ENCODE measurements at regions not wholly inside any gene's neighbourhood (a gene's known extent, or its start where the extent isn't known, plus 50 kb on each side); places are given as distances from the start of the nearest gene placed in this dataset.

GRCh38 chr3:25885544-25885943 lies 95.7 kb downstream of the OXSM start:
- no peak overlapping the region for H3K14ac ChIP-seq (ENCODE audit: insufficient read length)
- FAIRE-seq (no peak), DNase-seq (ENCODE audit: low read depth in 1 of 2, low spot score in 2 of 2) (no peak)
- no peak overlapping the region for H3K4me3 ChIP-seq (ENCODE audit: extremely low read depth in 1 of 4, insufficient read depth in 2 of 4, low read depth in 3 of 4, low read length in 4 of 4)
- H2BK15ac ChIP-seq (ENCODE audit: low read length): no peak overlapping the region
- no peak overlapping the region for H4K91ac ChIP-seq (replicated peaks; ENCODE audit: insufficient read length, low read length)
- H3K4ac ChIP-seq (replicated peaks; ENCODE audit: insufficient read length, low read depth, low read length): no peak overlapping the region
- H3K4me2 ChIP-seq (ENCODE audit: insufficient read depth in 1 of 2, low read depth in 2 of 2, low read length in 2 of 2): no peak overlapping the region
- no peaks in the 10 kb centered on the region for H3K79me1 ChIP-seq (ENCODE audit: low read depth, low read length)
- no peak overlapping the region for H3K18ac ChIP-seq (ENCODE audit: extremely low read depth, low read length)
- H3K9ac ChIP-seq (replicated peaks in 1 of 4; ENCODE audit: extremely low read depth in 1 of 4, low read depth in 3 of 4, low read length in 3 of 4): no peak overlapping the region
- 92% methylated on average over 5 of the region's 5 CpGs; no CpG with 5 or more reads in 1 of the 2 experiments for WGBS, 2 experiments (ENCODE audit: extremely low coverage in 1 of 2, insufficient coverage in 1 of 2, insufficient read length in 1 of 2, insufficient replicate concordance in 2 of 2, low coverage in 1 of 2, low lambda C conversion rate in 2 of 2, missing lambda C conversion rate in 1 of 2)
- peaks cover 3 to 10% (median 5%) of the 10 kb centered on the region in 4 experiments; a peak in 4 of 7 replicates for H3K4me1 ChIP-seq (replicated peaks in 1 of 4; ENCODE audit: control insufficient read depth in 3 of 4, insufficient read depth in 4 of 4, low read length in 3 of 4)
- H3K56ac ChIP-seq (replicated peaks; ENCODE audit: insufficient read length, low read depth, low read length): no peak overlapping the region
- H3K23me2 ChIP-seq (ENCODE audit: low read depth, low read length): no peaks in the 10 kb centered on the region
- H4K8ac ChIP-seq (ENCODE audit: extremely low read depth, insufficient read depth, low read length): no peak overlapping the region
- H2BK12ac ChIP-seq (ENCODE audit: low read depth, low read length): no peak overlapping the region
- no peak overlapping the region for H3K23ac ChIP-seq (ENCODE audit: insufficient read length)
- H2BK5ac ChIP-seq (ENCODE audit: low read depth, low read length): no peak overlapping the region
- H2AFZ ChIP-seq (ENCODE audit: low read length): no peak overlapping the region
- TF ChIP-seq ASH2L (IDR thresholded peaks at IDR 0.05; ENCODE audit: low read length): no peak
- no peak for TF ChIP-seq KDM4A (IDR thresholded peaks at IDR 0.05; ENCODE audit: low read depth, low read length, severe bottlenecking)
- no peak for TF ChIP-seq CBX8 (IDR thresholded peaks at IDR 0.05; ENCODE audit: borderline replicate concordance, low read depth, low read length)
- no peak for TF ChIP-seq RAD21 (IDR thresholded peaks at IDR 0.05 in 1 of 2, conservative IDR thresholded peaks at IDR 0.05 in 1 of 2; ENCODE audit: low read depth in 2 of 2, low read length in 2 of 2)
- H3K36me3 ChIP-seq (ENCODE audit: control insufficient read depth in 2 of 4, insufficient read depth in 4 of 4, low read length in 3 of 4): no peaks in the 10 kb centered on the region; a peak in 1 of 8 replicates
- ChIA-PET POLR2A (ENCODE audit: partially characterized antibody) (no interaction called here), CTCF (ENCODE audit: partially characterized antibody) (interaction anchor here (1.1 to 1.6 kb wide), 4 partner anchors 8 to 28 kb away, joined by 3 to 9 read pairs (median 3); no protein-coding TSS in a partner anchor)
- no peaks in the 10 kb centered on the region for H3K9me3 ChIP-seq (ENCODE audit: insufficient read depth in 2 of 2, low read depth in 1 of 2, low read length in 1 of 2)
- H4K20me1 ChIP-seq (replicated peaks in 1 of 2; ENCODE audit: control insufficient read depth in 1 of 2, insufficient read depth in 2 of 2, low read length in 2 of 2): no peaks in the 10 kb centered on the region
- H3K27me3 ChIP-seq (replicated peaks in 1 of 4; ENCODE audit: control insufficient read depth in 3 of 4, extremely low read depth in 1 of 4, insufficient read depth in 3 of 4, low read length in 3 of 4): no peaks in the 10 kb centered on the region
- H2BK120ac ChIP-seq (replicated peaks; ENCODE audit: low read depth, low read length): no peak overlapping the region
- no peak overlapping the region for H2BK20ac ChIP-seq (ENCODE audit: low read length)
- H3K27ac ChIP-seq (ENCODE audit: low read depth, low read length): no peak overlapping the region
- no peaks in the 10 kb centered on the region for H3K79me2 ChIP-seq (ENCODE audit: control insufficient read depth in 1 of 2, insufficient read depth in 2 of 2, low read length in 2 of 2)
- no peak overlapping the region for H2AK5ac ChIP-seq (ENCODE audit: low read depth, low read length)
- H4K5ac ChIP-seq (ENCODE audit: insufficient read length, low read depth, low read length): no peak overlapping the region
